NCI-H1048 (cell line): ENCODE measurements at regions not wholly inside any gene's neighbourhood (a gene's known extent, or its start where the extent isn't known, plus 50 kb on each side); places are given as distances from the start of the nearest gene placed in this dataset.
"Not testable (repeated sequence)": the region's sequence is repeated elsewhere in the genome, so short reads cannot be mapped to it uniquely, and the experiment has no call there.

Experiments used
- DNase-seq: peaks from one replicate; lab custom pipeline; 2025; lab: John Stamatoyannopoulos, UW

DNA sequence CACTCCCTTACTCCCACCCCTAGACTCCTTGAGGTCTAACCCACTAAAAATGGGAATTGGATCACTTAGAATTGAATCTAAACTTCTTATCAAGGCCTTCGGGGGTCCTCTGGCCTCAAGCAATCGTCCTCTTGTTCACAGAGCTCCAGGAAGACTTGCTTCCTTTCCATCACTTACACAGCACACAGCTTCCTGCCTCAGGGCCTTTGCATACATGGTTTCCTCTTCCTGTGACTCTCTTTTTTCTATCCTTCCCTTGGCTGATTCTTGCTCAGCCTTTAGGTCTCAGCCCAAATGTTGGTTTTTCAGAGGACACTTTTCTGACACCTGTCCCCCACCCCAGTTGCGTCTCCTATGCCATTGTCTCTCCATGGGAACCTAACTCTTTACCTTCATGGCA is 50.0 kb upstream of the ALDH1B1 start:
- no peak for DNase-seq

DNA sequence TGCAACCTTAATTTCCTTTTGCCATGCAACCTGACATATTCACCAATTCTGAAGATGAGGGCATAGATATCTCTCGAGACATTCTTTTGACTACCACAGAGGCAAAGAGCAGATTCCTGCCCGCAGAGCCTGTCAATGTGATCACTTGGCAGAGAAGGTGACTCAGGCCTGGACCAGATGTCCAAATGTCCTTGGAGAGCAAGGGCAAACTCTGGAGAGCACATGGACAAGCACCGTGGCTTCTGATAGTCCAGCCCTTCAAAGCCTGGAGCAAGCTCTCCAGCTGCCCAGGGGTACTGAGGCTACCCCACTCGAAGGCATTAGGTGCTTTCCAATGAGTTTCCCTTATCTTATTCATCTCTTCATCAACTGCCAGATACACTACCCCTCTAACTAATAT is 50.4 kb upstream of the ALDH1B1 start:
- no peak for DNase-seq

DNA sequence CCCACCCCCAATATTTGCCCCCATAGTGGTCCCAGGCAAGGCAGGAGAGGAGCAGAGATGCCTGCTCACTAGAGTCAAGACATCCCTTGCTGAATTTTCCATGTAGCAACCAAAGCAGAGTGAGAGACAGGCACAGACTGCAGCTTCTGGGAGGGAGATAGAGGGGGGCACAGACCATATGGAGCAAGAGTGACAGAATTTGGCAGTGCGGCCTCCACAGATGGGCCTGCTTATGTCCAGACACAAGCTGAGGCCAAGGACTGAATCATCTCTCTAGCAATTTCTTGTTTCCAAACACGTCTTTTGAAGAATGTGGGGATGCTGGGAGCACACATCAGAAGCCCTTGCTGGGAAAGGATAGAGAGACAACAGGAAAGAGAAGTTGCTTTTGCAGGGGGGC is 53.0 kb upstream of the ALDH1B1 start:
- DNase-seq: no peak

- no peak for DNase-seq
These were observed 53.4 kb upstream of the ALDH1B1 start for GRCh38 chr9:38339087-38339486.

DNA sequence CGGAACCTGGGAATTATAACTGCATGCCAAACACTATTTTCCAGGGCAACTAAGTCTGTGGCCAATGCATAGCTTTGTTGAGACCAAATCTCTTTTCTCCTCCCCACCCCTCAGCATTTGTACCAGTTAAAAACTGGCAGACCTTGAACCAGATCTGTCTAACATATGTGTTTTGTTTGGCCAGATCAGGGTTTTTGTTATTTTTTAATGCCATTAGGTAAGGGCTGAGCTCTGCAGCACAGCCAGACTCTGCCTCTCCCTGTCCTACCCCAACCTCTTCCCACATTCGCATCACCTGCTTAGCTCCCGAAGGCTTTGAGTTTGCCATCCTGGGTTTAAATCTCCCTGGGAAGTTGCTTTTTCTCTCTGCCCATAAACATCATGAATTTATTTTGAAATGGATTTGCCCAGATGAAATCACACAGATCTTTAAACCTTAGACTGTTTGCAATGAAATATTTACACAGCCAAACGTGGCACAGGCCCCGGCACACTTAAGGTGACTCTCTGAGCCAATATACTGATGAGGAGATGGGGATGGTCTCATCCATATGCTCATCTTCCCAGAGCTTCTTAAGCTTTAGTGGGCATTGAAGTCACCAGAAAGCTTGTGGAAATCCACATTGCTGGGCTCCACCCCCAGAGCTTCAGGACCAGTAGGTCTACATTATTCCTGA is 54.0 kb upstream of the ALDH1B1 start:
- no peak for DNase-seq

- DNase-seq: no peak
These were observed 54.7 kb upstream of the ALDH1B1 start for GRCh38 chr9:38337706-38338264.

GRCh38 chr9:38337181-38337580 is 55.3 kb upstream of the ALDH1B1 start:
- DNase-seq: no peak

DNA sequence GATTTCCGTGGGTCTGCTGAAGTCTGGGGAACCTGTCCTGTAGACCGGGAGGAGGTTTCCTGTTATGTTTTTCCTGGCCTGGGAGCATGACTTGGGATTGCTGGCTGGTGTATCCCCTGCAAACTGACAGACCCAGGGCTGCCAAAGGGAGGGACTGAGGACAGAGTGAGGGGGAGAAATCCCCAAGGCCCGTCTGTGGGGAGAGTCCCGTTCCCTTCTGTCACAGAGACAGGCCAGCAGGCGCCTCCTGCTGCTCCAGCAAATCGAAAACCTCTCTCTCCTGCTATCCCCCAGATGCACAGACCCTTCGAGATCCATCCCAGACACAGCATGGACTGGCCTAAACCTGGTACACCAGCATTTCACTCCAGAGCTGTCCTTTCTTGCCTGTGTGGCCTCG is 56.2 kb upstream of the ALDH1B1 start:
- DNase-seq: no peak

DNA sequence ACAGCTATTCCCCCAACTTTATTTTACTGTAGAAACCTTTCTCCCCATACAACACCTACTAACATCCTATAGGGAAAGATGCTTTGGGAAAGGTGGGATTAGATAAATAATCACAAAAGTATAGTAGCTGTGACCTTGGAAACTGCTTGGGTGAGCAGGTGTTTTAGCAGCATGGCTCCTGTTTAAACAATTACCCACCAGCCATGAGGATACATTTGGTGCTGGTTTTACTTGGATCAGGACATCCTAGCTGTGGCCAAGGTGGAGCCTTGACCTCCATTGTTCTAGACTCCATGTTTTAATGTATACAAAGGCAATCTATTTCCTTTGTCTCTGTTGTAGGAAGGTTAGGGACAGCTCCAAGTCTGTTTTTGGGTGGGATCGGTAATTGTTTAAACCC is 56.8 kb upstream of the ALDH1B1 start:
- DNase-seq: no peak

- no peak for DNase-seq
These were observed 58.3 kb upstream of the ALDH1B1 start for GRCh38 chr9:38334234-38334633.

DNA sequence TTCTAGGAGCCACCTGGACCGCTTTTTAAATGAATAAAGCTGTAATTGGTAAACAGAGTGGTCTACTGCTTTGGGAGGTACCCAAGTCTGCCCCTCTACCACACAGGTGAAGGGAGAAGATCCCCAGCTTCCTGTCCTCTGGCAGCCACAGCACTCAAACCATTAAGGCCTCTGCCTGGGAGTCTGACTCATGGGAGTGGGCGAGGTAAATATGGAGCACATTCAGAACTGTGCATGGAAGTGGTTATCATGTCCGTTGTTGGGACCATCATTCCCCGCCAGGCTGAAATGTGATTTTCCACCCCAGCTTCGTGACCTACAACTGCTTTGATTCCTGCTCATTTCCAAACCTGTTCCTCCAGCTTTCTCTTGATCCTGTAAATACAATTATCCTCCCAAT is 59.5 kb upstream of the ALDH1B1 start:
- DNase-seq: no peak

DNA sequence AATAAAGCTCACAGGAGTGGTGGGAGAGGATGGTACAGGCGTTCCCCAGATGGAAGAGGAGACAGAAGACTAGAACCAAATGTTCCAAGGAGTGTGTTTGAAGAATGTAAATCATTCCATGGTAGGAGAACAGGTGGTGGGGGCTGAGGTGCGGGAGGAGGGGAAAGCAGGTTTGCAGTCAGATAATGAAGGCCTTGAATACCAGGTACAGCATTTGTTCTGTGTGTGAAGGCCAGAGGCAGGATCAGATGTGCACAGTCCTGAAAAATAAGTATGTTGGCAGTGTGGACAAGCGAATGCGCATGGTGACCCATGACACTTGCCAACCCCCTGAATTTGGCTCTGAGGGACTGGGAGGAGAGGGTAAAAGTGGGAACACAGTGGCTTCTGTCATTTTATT is 59.9 kb upstream of the ALDH1B1 start:
- DNase-seq: no peak

- DNase-seq: no peak
These were observed 61.4 kb upstream of the ALDH1B1 start for GRCh38 chr9:38331141-38331540.

DNA sequence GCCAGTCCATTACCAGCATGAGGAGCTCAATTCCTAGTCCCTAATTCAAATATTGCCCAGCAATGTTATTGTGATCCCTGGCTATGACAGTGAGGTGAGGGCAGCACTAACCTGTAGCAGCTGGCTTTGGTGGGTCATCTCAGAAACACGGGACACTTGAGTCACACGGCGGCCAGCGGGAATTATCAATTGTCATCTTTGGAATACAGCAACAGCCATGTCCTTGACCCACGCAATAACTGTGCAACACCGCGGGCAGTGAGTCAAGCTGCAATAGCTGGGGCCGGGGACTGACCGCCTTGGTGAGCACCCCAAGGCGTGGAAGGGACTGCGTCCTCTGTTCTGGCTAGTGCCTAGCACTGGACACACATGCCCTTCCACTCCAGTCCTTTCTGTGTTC is 62.5 kb upstream of the ALDH1B1 start:
- no peak for DNase-seq

DNA sequence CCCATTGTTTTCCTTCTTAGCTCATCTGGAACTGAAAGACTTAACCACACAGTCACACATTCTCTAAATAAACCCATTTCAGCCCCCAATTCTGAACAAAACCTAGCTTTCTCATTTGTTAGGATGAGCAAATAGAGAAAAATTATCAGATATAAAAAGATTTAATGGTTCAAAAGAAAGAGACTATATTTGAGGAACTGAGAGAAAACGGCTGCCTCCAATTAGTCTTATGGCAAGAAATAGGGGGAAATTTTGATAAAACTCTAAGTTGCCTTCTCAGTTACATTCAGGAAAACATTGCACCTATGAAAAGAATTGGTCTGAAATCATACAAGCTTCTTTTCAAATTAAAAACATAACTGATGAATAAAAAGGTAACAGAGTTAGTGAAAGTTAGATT is 63.7 kb upstream of the ALDH1B1 start:
- no peak for DNase-seq

- no peak for DNase-seq
These were observed 66.4 kb upstream of the ALDH1B1 start for GRCh38 chr9:38326122-38326521.

GRCh38 chr9:38324213-38324612 is 68.3 kb upstream of the ALDH1B1 start:
- DNase-seq: not testable (repeated sequence)

- no peak for DNase-seq
These were observed 69.6 kb upstream of the ALDH1B1 start for GRCh38 chr9:38322937-38323336.

GRCh38 chr9:38319496-38320173 is 72.9 kb upstream of the ALDH1B1 start:
- DNase-seq: no peak

- DNase-seq: no peak
These were observed 73.6 kb upstream of the ALDH1B1 start for GRCh38 chr9:38318759-38319495.

GRCh38 chr9:38316166-38316780 is 76.2 kb upstream of the ALDH1B1 start:
- no peak for DNase-seq

- no peak for DNase-seq
These were observed 77.4 kb upstream of the ALDH1B1 start for GRCh38 chr9:38315085-38315595.
